ENCODE measurements at regions not wholly inside any gene's neighbourhood (a gene's known extent, or its start where the extent isn't known, plus 50 kb on each side); places are given as distances from the start of the nearest gene placed in this dataset.

- no peak for TF ChIP-seq POLR2AphosphoS5 (IDR thresholded peaks at IDR 0.05; ENCODE audit: low read depth, low read length)
- TF ChIP-seq POLR2A (IDR thresholded peaks at IDR 0.05; ENCODE audit: low read depth, low read length) = no peak
Measured at GRCh38 chr13:72505376-72505775, 222.1 kb downstream of the MZT1 start.
